Loucy (cell line): ENCODE measurements at regions not wholly inside any gene's neighbourhood (a gene's known extent, or its start where the extent isn't known, plus 50 kb on each side); places are given as distances from the start of the nearest gene placed in this dataset.
"Not testable (repeated sequence)": the region's sequence is repeated elsewhere in the genome, so short reads cannot be mapped to it uniquely, and the experiment has no call there.

Experiments used
- CTCF ChIP-seq: fragments of 200-600 bp; sonication (generic); conservative IDR thresholded peaks from 2 replicates; pipeline ENCODE4 v1.5.1; 2014; ENCODE audit warnings: mild to moderate bottlenecking, antibody characterized with exemption, low read length
- EZH2phosphoT487 ChIP-seq: fragments of 200-600 bp; IDR thresholded peaks from 2 replicates; pipeline ENCODE4 v1.6.1; 2018; ENCODE audit warnings: antibody characterized with exemption, mild to moderate bottlenecking, moderate library complexity, borderline replicate concordance

- not testable (repeated sequence) for TF ChIP-seq CTCF, EZH2phosphoT487
Measured at GRCh38 chr21:10460957-10461356, 60.4 kb upstream of the TPTE start.
